Spleen (tissue), 11 donors: ENCODE measurements at regions not wholly inside any gene's neighbourhood (a gene's known extent, or its start where the extent isn't known, plus 50 kb on each side); places are given as distances from the start of the nearest gene placed in this dataset.
"Not testable (repeated sequence)": the region's sequence is repeated elsewhere in the genome, so short reads cannot be mapped to it uniquely, and the experiment has no call there.

ENCODE experiments used
- DNase-seq: peaks from one replicate; pipeline ENCODE4 v3.0.0-alpha.2; 2020
- H3K27ac ChIP-seq, 8 donors: fragments of 200-600 bp; sonication (generic) in 7 of 8; 1 replicate in 4 of 8; 2 replicates in 4 of 8; pipeline versions ENCODE4 v1.5.0 to v1.8.0; 2016 to 2021; ENCODE audit warnings: inconsistent platforms in 4 of 8, mild to moderate bottlenecking in 4 of 8, moderate library complexity in 1 of 8
- H3K27me3 ChIP-seq, 7 donors: fragments of 200-600 bp; sonication (generic) in 6 of 7; replicated peaks in 1 of 7; 1 replicate in 4 of 7; 2 replicates in 3 of 7; pipeline versions ENCODE4 v1.5.0 to v1.8.0; 2016 to 2021; ENCODE audit warnings: inconsistent platforms in 3 of 7, mild to moderate bottlenecking in 1 of 7
- H3K36me3 ChIP-seq, 6 donors: fragments of 200-600 bp; sonication (generic) in 5 of 6; 1 replicate in 4 of 6; 2 replicates in 2 of 6; pipeline versions ENCODE4 v1.5.0 to v1.8.0; 2016 to 2021; ENCODE audit warnings: inconsistent platforms in 2 of 6
- H3K4me1 ChIP-seq, 6 donors: fragments of 200-600 bp; sonication (generic) in 5 of 6; 1 replicate in 3 of 6; 2 replicates in 3 of 6; pipeline versions ENCODE4 v1.5.0 to v1.8.0; 2016 to 2021; ENCODE audit warnings: inconsistent platforms in 3 of 6
- H3K4me3 ChIP-seq, 8 donors: fragments of 200-600 bp; sonication (generic) in 7 of 8; 1 replicate in 4 of 8; 2 replicates in 4 of 8; pipeline versions ENCODE4 v1.5.0 to v1.8.0; 2016 to 2021; ENCODE audit warnings: inconsistent platforms in 4 of 8, mild to moderate bottlenecking in 4 of 8, moderate library complexity in 2 of 8
- H3K9me3 ChIP-seq, 8 donors: fragments of 200-600 bp; sonication (generic) in 7 of 8; 1 replicate in 4 of 8; 2 replicates in 4 of 8; pipeline versions ENCODE4 v1.5.0 to v1.8.0; 2016 to 2021; ENCODE audit warnings: inconsistent platforms in 4 of 8
- POLR2A ChIP-seq, 3 donors: fragments of 450-650 bp; IDR thresholded peaks; one replicate each; pipeline ENCODE4 v1.5.1; 2017; ENCODE audit warnings: antibody characterized with exemption in 3 of 3, mild to moderate bottlenecking in 1 of 3
- POLR2AphosphoS5 ChIP-seq, 3 donors: sonication (generic); formaldehyde crosslinking; IDR thresholded peaks; one replicate each; pipeline ENCODE4 v1.5.1; 2017; ENCODE audit warnings: antibody characterized with exemption in 3 of 3
- WGBS, 5 donors: extraction: QIAGEN DNeasy Blood & Tissue Kit in 3 of 5; methylation state at CpG; one replicate each; pipeline versions ENCODE4 v1.1.5 to v1.1.7; 2013 to 2018; 5-methylcytosine and 5-hydroxymethylcytosine counted together
- intact Hi-C: fragments of 100-400 bp; cut with DNase I; formaldehyde crosslinking; loops from one replicate; pipeline ENCODE4 v1.15.0; 2023; ENCODE audit warnings: low total_unique reads
- TF ChIP-seq, protein P1 (sequence below), 11 experiments: fragments of 200-600 bp in 7 of 11; fragments of 450-650 bp in 4 of 11; sonication (generic) in 4 of 11; IDR thresholded peaks in 8 of 11; conservative IDR thresholded peaks in 3 of 11; 1 replicate in 7 of 11; 2 replicates in 4 of 11; pipeline versions ENCODE4 v1.4.0 to v1.8.0; 2016 to 2021; ENCODE audit warnings: antibody characterized with exemption in 11 of 11, inconsistent platforms in 4 of 11, mild to moderate bottlenecking in 1 of 11
- donor health status: healthy with polysubstance abuse.
- donor health status: DM: no; HTN: no; CAD: no; lungs with moderate emphysema.
- donor health status: DM: no; HTN: no; CAD: no.
- donor health status: Bipolar disorder and iron deficiency.
- donor health status: healthy.
- donor health status: DM: no; HTN: no; CAD: no.
- donor health status: DM: yes; HTN: yes; CAD: no.

DNA sequence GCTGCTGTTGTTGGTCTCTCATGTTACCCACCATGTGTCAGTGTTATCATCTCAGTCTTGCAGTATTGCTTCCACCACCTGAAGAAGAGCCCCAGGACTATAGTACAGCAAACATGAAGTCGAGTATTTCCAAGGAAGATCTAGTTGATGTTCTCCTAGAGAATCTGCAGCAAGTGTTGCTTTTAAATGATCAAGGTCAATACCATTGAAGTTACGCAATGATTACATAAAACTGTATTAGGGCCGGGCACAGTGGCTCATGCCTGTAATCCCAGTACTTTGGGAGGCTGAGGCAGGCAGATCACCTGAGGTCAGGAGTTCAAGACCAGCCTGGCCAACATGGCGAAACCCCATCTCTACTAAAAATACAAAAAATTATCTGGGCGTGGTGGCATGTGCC lies 173.9 kb downstream of the TJP1 start:
- H3K4me3 ChIP-seq, H3K27ac ChIP-seq, intact Hi-C loops, H3K27me3 ChIP-seq, H3K4me1 ChIP-seq, H3K36me3 ChIP-seq, DNase-seq: not testable (repeated sequence)
- peaks cover 0 to 38% (median 20%) of the 10 kb centered on the region in 8 donors for H3K9me3 ChIP-seq
- WGBS, 5 donors = 83 to 97% (median 87%) methylated on average over 5 of the region's 5 CpGs

DNA sequence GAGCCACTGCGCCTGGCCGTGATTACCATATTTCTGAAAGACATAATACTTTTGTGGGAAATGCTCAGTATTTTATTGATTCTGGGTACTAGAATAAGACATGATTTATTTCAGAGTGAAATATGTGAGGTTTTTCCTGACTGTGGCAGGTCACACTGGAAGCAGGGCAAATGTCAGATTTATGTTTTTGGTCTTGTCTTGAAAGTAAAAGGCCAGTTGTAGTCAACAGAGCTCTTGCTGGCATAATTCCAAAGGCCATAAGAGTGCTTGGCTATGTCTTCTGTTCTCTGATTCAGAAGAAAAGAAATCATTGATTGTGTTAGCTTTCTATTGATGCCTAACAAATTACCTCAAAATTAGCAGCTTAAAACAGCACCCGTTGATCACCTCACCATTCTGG lies 176.4 kb downstream of the TJP1 start:
- Histone ChIP-seq H3K4me3 (no peak overlapping the region), H3K36me3 (no peaks in the 10 kb centered on the region), H3K27ac (no peak overlapping the region), H3K4me1 (no peaks in the 10 kb centered on the region), H3K27me3 (no peaks in the 10 kb centered on the region), H3K9me3 (peaks cover 0 to 18% (median 5%) of the 10 kb centered on the region in 8 donors)
- 91 to 98% (median 94%) methylated on average over 3 of the region's 3 CpGs for WGBS, 5 donors
- no peak for DNase-seq
- TF ChIP-seq, protein P1, sequence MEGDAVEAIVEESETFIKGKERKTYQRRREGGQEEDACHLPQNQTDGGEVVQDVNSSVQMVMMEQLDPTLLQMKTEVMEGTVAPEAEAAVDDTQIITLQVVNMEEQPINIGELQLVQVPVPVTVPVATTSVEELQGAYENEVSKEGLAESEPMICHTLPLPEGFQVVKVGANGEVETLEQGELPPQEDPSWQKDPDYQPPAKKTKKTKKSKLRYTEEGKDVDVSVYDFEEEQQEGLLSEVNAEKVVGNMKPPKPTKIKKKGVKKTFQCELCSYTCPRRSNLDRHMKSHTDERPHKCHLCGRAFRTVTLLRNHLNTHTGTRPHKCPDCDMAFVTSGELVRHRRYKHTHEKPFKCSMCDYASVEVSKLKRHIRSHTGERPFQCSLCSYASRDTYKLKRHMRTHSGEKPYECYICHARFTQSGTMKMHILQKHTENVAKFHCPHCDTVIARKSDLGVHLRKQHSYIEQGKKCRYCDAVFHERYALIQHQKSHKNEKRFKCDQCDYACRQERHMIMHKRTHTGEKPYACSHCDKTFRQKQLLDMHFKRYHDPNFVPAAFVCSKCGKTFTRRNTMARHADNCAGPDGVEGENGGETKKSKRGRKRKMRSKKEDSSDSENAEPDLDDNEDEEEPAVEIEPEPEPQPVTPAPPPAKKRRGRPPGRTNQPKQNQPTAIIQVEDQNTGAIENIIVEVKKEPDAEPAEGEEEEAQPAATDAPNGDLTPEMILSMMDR (IDR thresholded peaks at IDR 0.05 in 8 of 11, conservative IDR thresholded peaks at IDR 0.05 in 3 of 11) = no peak
- no peak for TF ChIP-seq POLR2A (IDR thresholded peaks at IDR 0.05)
- no peak for TF ChIP-seq POLR2AphosphoS5 (IDR thresholded peaks at IDR 0.05)
- intact Hi-C loops = no loop called here

DNA sequence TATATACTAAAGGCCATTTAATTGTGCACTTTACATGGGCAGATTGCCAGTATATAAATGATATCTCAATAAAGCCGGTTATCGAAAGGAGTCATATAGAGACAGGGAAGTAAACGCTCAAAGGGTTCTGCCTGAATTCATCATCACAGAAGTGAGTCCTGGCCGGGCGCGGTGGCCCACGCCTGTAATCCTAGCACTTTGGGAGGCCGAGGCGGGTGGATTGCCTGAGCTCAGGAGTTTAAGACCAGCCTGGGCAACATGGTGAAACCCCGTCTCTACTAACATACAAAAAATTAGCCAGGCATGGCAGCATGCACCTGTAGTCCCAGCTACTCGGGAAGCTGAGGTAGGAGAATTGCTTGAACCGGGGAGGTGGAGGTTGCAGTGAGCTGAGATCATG lies 177.9 kb downstream of the TJP1 start:
- H3K4me1 ChIP-seq, intact Hi-C loops, H3K36me3 ChIP-seq, DNase-seq, H3K4me3 ChIP-seq, H3K27ac ChIP-seq, H3K27me3 ChIP-seq: not testable (repeated sequence)
- WGBS, 5 donors = 89 to 96% (median 92%) methylated on average over 12 of the region's 12 CpGs
- peaks cover 0 to 18% (median 4%) of the 10 kb centered on the region in 8 donors for H3K9me3 ChIP-seq

DNA sequence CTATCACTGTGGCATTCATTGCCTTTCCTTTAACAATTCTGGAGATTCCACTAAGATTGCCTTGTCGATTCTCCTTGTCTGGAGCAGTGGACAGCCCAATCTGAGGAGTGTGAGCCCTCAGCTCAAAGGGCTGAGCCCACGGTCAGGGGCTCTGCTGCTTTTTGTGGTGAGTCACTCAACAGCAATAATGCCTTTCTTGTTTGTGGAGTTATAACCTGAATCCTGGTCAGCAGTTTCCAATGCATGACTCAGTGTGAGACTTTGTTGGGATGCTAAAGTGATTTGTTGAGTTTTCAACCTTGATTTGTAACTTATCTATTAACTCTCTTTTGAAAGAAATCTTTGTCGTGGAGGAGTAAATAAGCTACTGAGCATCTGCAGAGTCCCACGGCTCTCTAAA lies 183.5 kb downstream of the TJP1 start:
- no peak overlapping the region for H3K27ac ChIP-seq
- H3K4me3 ChIP-seq = no peak overlapping the region
- TF ChIP-seq POLR2AphosphoS5 (IDR thresholded peaks at IDR 0.05) (no peak), POLR2A (IDR thresholded peaks at IDR 0.05) (no peak)
- TF ChIP-seq, protein P1 (IDR thresholded peaks at IDR 0.05 in 8 of 11, conservative IDR thresholded peaks at IDR 0.05 in 3 of 11) = no peak
- no peaks in the 10 kb centered on the region for H3K9me3 ChIP-seq
- H3K36me3 ChIP-seq = no peaks in the 10 kb centered on the region
- 76 to 90% (median 83%) methylated on average over 4 of the region's 4 CpGs for WGBS, 5 donors
- no peaks in the 10 kb centered on the region for H3K4me1 ChIP-seq
- DNase-seq = no peak
- intact Hi-C loops = no loop called here
- no peaks in the 10 kb centered on the region for H3K27me3 ChIP-seq

DNA sequence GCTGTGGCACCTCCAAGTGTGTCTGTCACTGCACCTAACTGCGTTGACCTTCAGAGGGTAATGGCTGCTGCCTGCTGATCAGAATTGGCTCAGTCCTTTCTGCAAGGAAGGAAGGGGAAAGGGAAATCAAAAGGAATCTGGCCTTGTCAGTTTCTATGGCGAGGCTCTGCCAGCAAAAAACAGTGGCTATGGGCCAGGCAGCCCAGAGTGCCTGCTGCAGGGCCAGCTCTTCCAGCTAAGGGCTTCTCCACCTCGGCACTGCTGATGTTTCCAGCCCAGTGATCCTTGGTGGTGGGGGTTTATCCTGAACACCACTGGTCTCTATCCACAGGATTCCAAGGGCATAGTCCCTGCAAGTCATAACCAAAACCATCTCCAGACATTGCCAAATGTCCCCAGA lies 184.3 kb downstream of the TJP1 start:
- no peaks in the 10 kb centered on the region for H3K9me3 ChIP-seq
- no peak for DNase-seq
- H3K4me3 ChIP-seq = no peak overlapping the region
- TF ChIP-seq POLR2A (IDR thresholded peaks at IDR 0.05) = no peak
- TF ChIP-seq, protein P1 (IDR thresholded peaks at IDR 0.05 in 8 of 11, conservative IDR thresholded peaks at IDR 0.05 in 3 of 11) = no peak
- no peak for TF ChIP-seq POLR2AphosphoS5 (IDR thresholded peaks at IDR 0.05)
- H3K4me1 ChIP-seq = no peaks in the 10 kb centered on the region
- H3K36me3 ChIP-seq = no peaks in the 10 kb centered on the region
- peaks cover 0 to 3% (median 0%) of the 10 kb centered on the region in 7 donors for H3K27me3 ChIP-seq
- 33 to 79% (median 60%) methylated on average over 3 of the region's 3 CpGs for WGBS, 5 donors
- intact Hi-C loops = no loop called here
- H3K27ac ChIP-seq = no peak overlapping the region
